ENCODE measurements at regions not wholly inside any gene's neighbourhood (a gene's known extent, or its start where the extent isn't known, plus 50 kb on each side); places are given as distances from the start of the nearest gene placed in this dataset.

GRCh38 chr12:127273626-127274025 lies 993.3 kb upstream of the TMEM132C start:
- 86% methylated on average over 3 of the region's 3 CpGs for WGBS, 2 donors

GRCh38 chr12:127275416-127275815 lies 991.6 kb upstream of the TMEM132C start:
- H3K36me3 ChIP-seq (ENCODE audit: control insufficient read depth in 2 of 2, insufficient read depth in 2 of 2, low read length in 1 of 2) = no peaks in the 10 kb centered on the region
- 81 to 88% methylated on average over 4 of the region's 4 CpGs for WGBS, 2 donors
- H3K4me3 ChIP-seq (ENCODE audit: low read depth in 1 of 2, low read length in 2 of 2) = no peak overlapping the region
- no peaks in the 10 kb centered on the region for H3K27me3 ChIP-seq (ENCODE audit: control insufficient read depth in 1 of 2, insufficient read depth in 2 of 2, low read length in 2 of 2)
- no peaks in the 10 kb centered on the region for H3K4me1 ChIP-seq (ENCODE audit: control insufficient read depth in 2 of 2, insufficient read depth in 2 of 2, low read length in 1 of 2)
- peaks cover 0 to 4% of the 10 kb centered on the region in 2 donors for H3K9me3 ChIP-seq (ENCODE audit: control insufficient read depth in 2 of 2, insufficient read depth in 1 of 2, low read depth in 1 of 2, low read length in 1 of 2)
- no peak overlapping the region for H3K27ac ChIP-seq (ENCODE audit: low read depth in 2 of 2, low read length in 1 of 2)

More at GRCh38 chr12:127273626-127274025, 993.3 kb upstream of the TMEM132C start:
- H3K4me3 ChIP-seq (ENCODE audit: low read depth in 1 of 2, low read length in 2 of 2) = no peak overlapping the region
- H3K9me3 ChIP-seq (ENCODE audit: control insufficient read depth in 2 of 2, insufficient read depth in 1 of 2, low read depth in 1 of 2, low read length in 1 of 2) = peaks cover 0 to 4% of the 10 kb centered on the region in 2 donors
- H3K27me3 ChIP-seq (ENCODE audit: control insufficient read depth in 1 of 2, insufficient read depth in 2 of 2, low read length in 2 of 2) = no peaks in the 10 kb centered on the region
- H3K4me1 ChIP-seq (ENCODE audit: control insufficient read depth in 2 of 2, insufficient read depth in 2 of 2, low read length in 1 of 2) = no peaks in the 10 kb centered on the region
- H3K27ac ChIP-seq (ENCODE audit: low read depth in 2 of 2, low read length in 1 of 2) = no peak overlapping the region
- no peaks in the 10 kb centered on the region for H3K36me3 ChIP-seq (ENCODE audit: control insufficient read depth in 2 of 2, insufficient read depth in 2 of 2, low read length in 1 of 2)

GRCh38 chr12:127277882-127278281 lies 989.1 kb upstream of the TMEM132C start:
- no peaks in the 10 kb centered on the region for H3K27me3 ChIP-seq (ENCODE audit: control insufficient read depth in 1 of 2, insufficient read depth in 2 of 2, low read length in 2 of 2)
- H3K4me1 ChIP-seq (ENCODE audit: control insufficient read depth in 2 of 2, insufficient read depth in 2 of 2, low read length in 1 of 2) = no peaks in the 10 kb centered on the region
- H3K9me3 ChIP-seq (ENCODE audit: control insufficient read depth in 2 of 2, insufficient read depth in 1 of 2, low read depth in 1 of 2, low read length in 1 of 2) = no peaks in the 10 kb centered on the region
- 62 to 67% methylated on average over 7 of the region's 7 CpGs for WGBS, 2 donors
- no peaks in the 10 kb centered on the region for H3K36me3 ChIP-seq (ENCODE audit: control insufficient read depth in 2 of 2, insufficient read depth in 2 of 2, low read length in 1 of 2)
- H3K4me3 ChIP-seq (ENCODE audit: low read depth in 1 of 2, low read length in 2 of 2) = no peak overlapping the region
- no peak overlapping the region for H3K27ac ChIP-seq (ENCODE audit: low read depth in 2 of 2, low read length in 1 of 2)

- Histone ChIP-seq H3K4me1 (ENCODE audit: control insufficient read depth in 2 of 2, insufficient read depth in 2 of 2, low read length in 1 of 2) (no peaks in the 10 kb centered on the region), H3K9me3 (ENCODE audit: control insufficient read depth in 2 of 2, insufficient read depth in 1 of 2, low read depth in 1 of 2, low read length in 1 of 2) (no peaks in the 10 kb centered on the region), H3K27ac (ENCODE audit: low read depth in 2 of 2, low read length in 1 of 2) (no peak overlapping the region), H3K27me3 (ENCODE audit: control insufficient read depth in 1 of 2, insufficient read depth in 2 of 2, low read length in 2 of 2) (no peaks in the 10 kb centered on the region), H3K36me3 (ENCODE audit: control insufficient read depth in 2 of 2, insufficient read depth in 2 of 2, low read length in 1 of 2) (no peaks in the 10 kb centered on the region), H3K4me3 (ENCODE audit: low read depth in 1 of 2, low read length in 2 of 2) (no peak overlapping the region)
- WGBS, 2 donors = 90% methylated on average over 3 of the region's 3 CpGs
These were observed 988.6 kb upstream of the TMEM132C start for GRCh38 chr12:127278351-127278750.

- H3K4me1 ChIP-seq (ENCODE audit: control insufficient read depth in 2 of 2, insufficient read depth in 2 of 2, low read length in 1 of 2) = no peaks in the 10 kb centered on the region
- no peaks in the 10 kb centered on the region for H3K9me3 ChIP-seq (ENCODE audit: control insufficient read depth in 2 of 2, insufficient read depth in 1 of 2, low read depth in 1 of 2, low read length in 1 of 2)
- WGBS, 2 donors = 21 to 22% methylated on average over 43 of the region's 43 CpGs
- no peak overlapping the region for H3K4me3 ChIP-seq (ENCODE audit: low read depth in 1 of 2, low read length in 2 of 2)
- H3K36me3 ChIP-seq (ENCODE audit: control insufficient read depth in 2 of 2, insufficient read depth in 2 of 2, low read length in 1 of 2) = no peaks in the 10 kb centered on the region
- H3K27ac ChIP-seq (ENCODE audit: low read depth in 2 of 2, low read length in 1 of 2) = no peak overlapping the region
- H3K27me3 ChIP-seq (ENCODE audit: control insufficient read depth in 1 of 2, insufficient read depth in 2 of 2, low read length in 2 of 2) = no peaks in the 10 kb centered on the region
These were observed 986.3 kb upstream of the TMEM132C start for GRCh38 chr12:127280393-127281275.

GRCh38 chr12:127282786-127283565 lies 984.0 kb upstream of the TMEM132C start:
- Histone ChIP-seq H3K27ac (ENCODE audit: low read depth in 2 of 2, low read length in 1 of 2) (no peak overlapping the region), H3K9me3 (ENCODE audit: control insufficient read depth in 2 of 2, insufficient read depth in 1 of 2, low read depth in 1 of 2, low read length in 1 of 2) (no peaks in the 10 kb centered on the region), H3K4me1 (ENCODE audit: control insufficient read depth in 2 of 2, insufficient read depth in 2 of 2, low read length in 1 of 2) (no peaks in the 10 kb centered on the region), H3K4me3 (ENCODE audit: low read depth in 1 of 2, low read length in 2 of 2) (no peak overlapping the region), H3K27me3 (ENCODE audit: control insufficient read depth in 1 of 2, insufficient read depth in 2 of 2, low read length in 2 of 2) (no peaks in the 10 kb centered on the region), H3K36me3 (ENCODE audit: control insufficient read depth in 2 of 2, insufficient read depth in 2 of 2, low read length in 1 of 2) (no peaks in the 10 kb centered on the region)
- WGBS, 2 donors = 76 to 81% methylated on average over 7 of the region's 7 CpGs

- no peaks in the 10 kb centered on the region for H3K4me1 ChIP-seq (ENCODE audit: control insufficient read depth in 2 of 2, insufficient read depth in 2 of 2, low read length in 1 of 2)
- H3K27me3 ChIP-seq (ENCODE audit: control insufficient read depth in 1 of 2, insufficient read depth in 2 of 2, low read length in 2 of 2) = no peaks in the 10 kb centered on the region
- 60 to 69% methylated on average over 6 of the region's 6 CpGs for WGBS, 2 donors
- no peaks in the 10 kb centered on the region for H3K36me3 ChIP-seq (ENCODE audit: control insufficient read depth in 2 of 2, insufficient read depth in 2 of 2, low read length in 1 of 2)
- no peak overlapping the region for H3K4me3 ChIP-seq (ENCODE audit: low read depth in 1 of 2, low read length in 2 of 2)
- peaks cover 0 to 2% of the 10 kb centered on the region in 2 donors for H3K9me3 ChIP-seq (ENCODE audit: control insufficient read depth in 2 of 2, insufficient read depth in 1 of 2, low read depth in 1 of 2, low read length in 1 of 2)
- H3K27ac ChIP-seq (ENCODE audit: low read depth in 2 of 2, low read length in 1 of 2) = no peak overlapping the region
These were observed 982.9 kb upstream of the TMEM132C start for GRCh38 chr12:127284021-127284420.

GRCh38 chr12:127284870-127285431 lies 982.0 kb upstream of the TMEM132C start:
- no peak overlapping the region for H3K4me3 ChIP-seq (ENCODE audit: low read depth in 1 of 2, low read length in 2 of 2)
- peaks cover 0 to 3% of the 10 kb centered on the region in 2 donors for H3K9me3 ChIP-seq (ENCODE audit: control insufficient read depth in 2 of 2, insufficient read depth in 1 of 2, low read depth in 1 of 2, low read length in 1 of 2)
- H3K4me1 ChIP-seq (ENCODE audit: control insufficient read depth in 2 of 2, insufficient read depth in 2 of 2, low read length in 1 of 2) = no peaks in the 10 kb centered on the region
- no peak overlapping the region for H3K27ac ChIP-seq (ENCODE audit: low read depth in 2 of 2, low read length in 1 of 2)
- H3K36me3 ChIP-seq (ENCODE audit: control insufficient read depth in 2 of 2, insufficient read depth in 2 of 2, low read length in 1 of 2) = no peaks in the 10 kb centered on the region
- no peaks in the 10 kb centered on the region for H3K27me3 ChIP-seq (ENCODE audit: control insufficient read depth in 1 of 2, insufficient read depth in 2 of 2, low read length in 2 of 2)
- WGBS, 2 donors = 32 to 36% methylated on average over 3 of the region's 3 CpGs

GRCh38 chr12:127286281-127286680 lies 980.7 kb upstream of the TMEM132C start:
- Histone ChIP-seq H3K4me3 (ENCODE audit: low read depth in 1 of 2, low read length in 2 of 2) (no peak overlapping the region), H3K36me3 (ENCODE audit: control insufficient read depth in 2 of 2, insufficient read depth in 2 of 2, low read length in 1 of 2) (no peaks in the 10 kb centered on the region), H3K27ac (ENCODE audit: low read depth in 2 of 2, low read length in 1 of 2) (no peak overlapping the region), H3K4me1 (ENCODE audit: control insufficient read depth in 2 of 2, insufficient read depth in 2 of 2, low read length in 1 of 2) (no peaks in the 10 kb centered on the region), H3K27me3 (ENCODE audit: control insufficient read depth in 1 of 2, insufficient read depth in 2 of 2, low read length in 2 of 2) (no peaks in the 10 kb centered on the region), H3K9me3 (ENCODE audit: control insufficient read depth in 2 of 2, insufficient read depth in 1 of 2, low read depth in 1 of 2, low read length in 1 of 2) (peaks cover 0 to 3% of the 10 kb centered on the region in 2 donors)
- 77% methylated on average over 3 of the region's 3 CpGs for WGBS, 2 donors
